IMR-90 (cell line): ENCODE measurements at regions not wholly inside any gene's neighbourhood (a gene's known extent, or its start where the extent isn't known, plus 50 kb on each side); places are given as distances from the start of the nearest gene placed in this dataset.

Experiments
- ATAC-seq: fragments of 200-7000 bp; cut with Tn5 transposase; 2 replicates; pipeline ENCODE4 v1.9.1; 2020; ENCODE audit warnings: low read depth, mild to moderate bottlenecking, moderate library complexity
- BruUV-seq: library from RNA; stranded (reverse); fragments of 400-500 nt; replicated peaks from 2 replicates; lab custom pipeline; 2021; lab: Mats Ljungman, UMichigan
- CTCF ChIA-PET: fragments of 300-600 bp; formaldehyde crosslinking; extraction: SDS; loops from one replicate; lab custom pipeline; 2021; ENCODE audit warnings: antibody characterized with exemption; lab: Yijun Ruan, JAX
- POLR2A ChIA-PET: fragments of 300-600 bp; sonication (Branson Sonifier 250); formaldehyde crosslinking; loops from one replicate; lab custom pipeline; 2022; ENCODE audit warnings: antibody characterized with exemption; ENCODE audit not compliant: unreplicated experiment; lab: Charles Lee
- DNase-seq: peaks from one replicate; pipeline ENCODE4 v3.0.0; 2013
- H2AFZ ChIP-seq: replicated peaks from 2 replicates; pipeline ENCODE3; 2013; ENCODE audit warnings: low read length, mild to moderate bottlenecking; ENCODE audit not compliant: poor library complexity
- H2AK5ac ChIP-seq: 2 replicates; pipeline ENCODE4 v1.6.1; 2013; ENCODE audit warnings: low read depth, low read length, inconsistent platforms
- H2AK9ac ChIP-seq: replicated peaks from 2 replicates; pipeline ENCODE3; 2013; ENCODE audit warnings: mild to moderate bottlenecking, low read depth, low read length, moderate library complexity; ENCODE audit not compliant: poor library complexity
- H2BK120ac ChIP-seq: 2 replicates; pipeline ENCODE4 v1.6.1; 2013; ENCODE audit warnings: low read depth, low read length, inconsistent platforms
- H2BK15ac ChIP-seq: 3 replicates; pipeline ENCODE4 v1.6.1; 2013; ENCODE audit warnings: low read depth, low read length, inconsistent platforms
- H2BK20ac ChIP-seq: 2 replicates; pipeline ENCODE4 v1.6.1; 2013; ENCODE audit warnings: low read depth, mild to moderate bottlenecking, inconsistent platforms, low read length, moderate library complexity
- H2BK5ac ChIP-seq: 2 replicates; pipeline ENCODE4 v1.6.1; 2013; ENCODE audit warnings: mild to moderate bottlenecking, low read depth, low read length, inconsistent platforms; ENCODE audit not compliant: poor library complexity, severe bottlenecking
- H3K14ac ChIP-seq: replicated peaks from 2 replicates; pipeline ENCODE4 v1.6.1; 2013; ENCODE audit warnings: low read depth, low read length, inconsistent platforms
- H3K18ac ChIP-seq: 2 replicates; pipeline ENCODE4 v1.6.1; 2013; ENCODE audit warnings: low read depth, low read length, control low read depth
- H3K23ac ChIP-seq: 2 replicates; pipeline ENCODE4 v1.6.1; 2013; ENCODE audit warnings: low read depth, low read length, inconsistent platforms
- H3K27ac ChIP-seq: 2 replicates; pipeline ENCODE4 v1.5.1; 2013; ENCODE audit warnings: mild to moderate bottlenecking, control low read depth, low read length; ENCODE audit not compliant: insufficient read depth
- H3K27me3 ChIP-seq: 2 replicates; pipeline ENCODE4 v1.6.1; 2013; ENCODE audit warnings: low read length; ENCODE audit not compliant: control insufficient read depth, insufficient read depth
- H3K36me3 ChIP-seq: 2 replicates; pipeline ENCODE4 v1.6.1; 2013; ENCODE audit warnings: low read length, mixed read lengths; ENCODE audit not compliant: control insufficient read depth, insufficient read depth
- H3K4ac ChIP-seq: 2 replicates; pipeline ENCODE4 v1.6.1; 2013; ENCODE audit warnings: low read depth, low read length, inconsistent platforms
- H3K4me1 ChIP-seq: 2 replicates; pipeline ENCODE4 v1.6.1; 2013; ENCODE audit warnings: low read length, mixed read lengths; ENCODE audit not compliant: control insufficient read depth, insufficient read depth
- H3K4me2 ChIP-seq: 2 replicates; pipeline ENCODE4 v1.6.1; 2013; ENCODE audit warnings: low read depth, mild to moderate bottlenecking, control low read depth, low read length, moderate library complexity
- H3K4me3 ChIP-seq: 2 replicates; pipeline ENCODE4 v1.5.1; 2013; ENCODE audit warnings: low read depth, mild to moderate bottlenecking, control low read depth, low read length, moderate library complexity; ENCODE audit not compliant: insufficient read depth
- H3K56ac ChIP-seq: 2 replicates; pipeline ENCODE4 v1.6.1; 2013; ENCODE audit warnings: low read length, inconsistent platforms; ENCODE audit not compliant: insufficient read depth; ENCODE audit errors: extremely low read depth
- H3K79me1 ChIP-seq, 2 experiments: 2 replicates each; pipeline ENCODE4 v1.6.1; 2013; ENCODE audit warnings: low read length in 2 of 2, inconsistent platforms in 1 of 2, low read depth in 1 of 2
- H3K9ac ChIP-seq: 2 replicates; pipeline ENCODE4 v1.6.1; 2013; ENCODE audit warnings: low read depth, low read length, control low read depth
- H3K9me1 ChIP-seq: 2 replicates; pipeline ENCODE4 v1.6.1; 2013; ENCODE audit warnings: low read length, inconsistent platforms; ENCODE audit not compliant: insufficient read depth
- H3K9me3 ChIP-seq: 2 replicates; pipeline ENCODE4 v1.6.1; 2013; ENCODE audit warnings: low read length; ENCODE audit not compliant: control insufficient read depth, insufficient read depth
- H4K20me1 ChIP-seq: 2 replicates; pipeline ENCODE4 v1.6.1; 2013; ENCODE audit warnings: low read length, inconsistent platforms; ENCODE audit not compliant: insufficient read depth
- H4K5ac ChIP-seq: 2 replicates; pipeline ENCODE4 v1.6.1; 2013; ENCODE audit warnings: mild to moderate bottlenecking, low read depth, low read length, control low read depth
- H4K8ac ChIP-seq, 2 experiments: 2 replicates each; pipeline ENCODE4 v1.6.1; 2013; ENCODE audit warnings: low read depth in 2 of 2, low read length in 2 of 2, control low read depth in 1 of 2, inconsistent platforms in 1 of 2
- H4K91ac ChIP-seq: 2 replicates; pipeline ENCODE4 v1.6.1; 2013; ENCODE audit warnings: low read depth, low read length, inconsistent platforms; ENCODE audit not compliant: insufficient read depth
- RAD21 ChIP-seq: IDR thresholded peaks from 2 replicates; pipeline ENCODE4 v1.6.1; 2012; ENCODE audit warnings: low read length, improper control_type of control experiment
- WGBS, 2 experiments: methylation state at CpG; one replicate each; pipeline versions ENCODE4 v1.1.5 to v1.1.7; 2013; ENCODE audit warnings: missing lambda C conversion rate in 2 of 2; ENCODE audit not compliant: insufficient read length in 1 of 2; ENCODE audit errors: extremely low coverage in 2 of 2; 5-methylcytosine and 5-hydroxymethylcytosine counted together
- dilution Hi-C: fragments of 300-500 bp; cut with HindIII; formaldehyde crosslinking; loops from one replicate; pipeline ENCODE4 v1.14.3; 2018; ENCODE audit warnings: low sequenced_read_pairs; ENCODE audit not compliant: unreplicated experiment
- in situ Hi-C: fragments of 300-500 bp; cut with MboI; formaldehyde crosslinking; loops from 3 replicates; pipeline ENCODE4 v1.14.3; 2019; ENCODE audit warnings: low sequenced_read_pairs, inconsistent platforms, mixed read lengths
- intact Hi-C: fragments of 100-400 bp; cut with micrococcal nuclease; formaldehyde crosslinking; loops from 2 replicates; pipeline ENCODE4 v1.10.0; 2022
- TF ChIP-seq, protein P1 (sequence below): fragments of 150-350 bp; IDR thresholded peaks from 2 replicates; pipeline ENCODE4 v1.6.1; 2017; ENCODE audit warnings: mild to moderate bottlenecking, antibody characterized with exemption, low read length, low read depth
- TF ChIP-seq, protein P2 (sequence below): conservative IDR thresholded peaks from 2 replicates; pipeline ENCODE4 v1.5.1; 2012; ENCODE audit warnings: mild to moderate bottlenecking, low read depth, low read length, improper control_type of control experiment

DNA sequence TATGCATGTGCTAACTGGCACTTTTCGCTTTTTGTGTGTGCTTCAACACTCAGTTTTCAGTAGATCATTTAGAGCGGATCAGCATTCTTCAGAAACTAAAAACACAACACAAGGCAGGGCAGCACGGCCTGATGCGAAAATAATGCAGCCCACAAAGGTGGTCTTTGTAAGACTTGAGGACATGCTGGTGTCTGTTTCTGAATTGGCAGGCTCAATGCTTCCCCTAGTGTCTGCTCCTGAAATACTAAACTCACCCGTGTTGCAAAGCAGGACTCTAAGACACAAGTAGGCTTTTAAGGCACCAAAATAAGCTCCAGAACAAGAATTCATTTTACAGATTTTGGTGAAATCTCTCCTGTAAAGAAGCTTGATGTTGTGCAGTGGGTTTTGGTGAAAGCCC, 676.5 kb downstream of the TENT5A start:
- ATAC-seq (peak; percentile 35; the same call in 1 of the 2 replicates), DNase-seq (peak; percentile 12)
- Histone ChIP-seq H2BK5ac (no peak overlapping the region), H3K9ac (no peak overlapping the region), H2AFZ (peak overlapping the region; percentile 25), H3K27me3 (no peaks in the 10 kb centered on the region), H4K8ac (no peak overlapping the region), H3K9me1 (no peaks in the 10 kb centered on the region), H3K4ac (no peak overlapping the region), H4K5ac (no peak overlapping the region), H3K56ac (no peak overlapping the region), H3K9me3 (no peaks in the 10 kb centered on the region), H4K20me1 (no peaks in the 10 kb centered on the region), H3K27ac (no peak overlapping the region), H3K14ac (no peak overlapping the region), H3K23ac (no peak overlapping the region), H3K4me1 (no peaks in the 10 kb centered on the region), H3K36me3 (no peaks in the 10 kb centered on the region), H3K4me2 (no peak overlapping the region), H2AK5ac (no peak overlapping the region), H2BK120ac (no peak overlapping the region), H4K91ac (no peak overlapping the region), H2AK9ac (no peak overlapping the region), H2BK15ac (no peak overlapping the region), H3K79me1 (no peaks in the 10 kb centered on the region), H2BK20ac (no peak overlapping the region), H3K18ac (no peak overlapping the region), H3K4me3 (no peak overlapping the region)
- intact Hi-C loops (loop anchor here (5.0 kb wide), 2 partner anchors 469 to 864 kb away; no protein-coding TSS in a partner anchor), dilution Hi-C loops (no loop called here), in situ Hi-C loops (no loop called here)
- BruUV-seq, result no TSS peak
- TF ChIP-seq RAD21, result peak; percentile 32; the same call in 1 of the 2 replicates
- TF ChIP-seq, protein P1, sequence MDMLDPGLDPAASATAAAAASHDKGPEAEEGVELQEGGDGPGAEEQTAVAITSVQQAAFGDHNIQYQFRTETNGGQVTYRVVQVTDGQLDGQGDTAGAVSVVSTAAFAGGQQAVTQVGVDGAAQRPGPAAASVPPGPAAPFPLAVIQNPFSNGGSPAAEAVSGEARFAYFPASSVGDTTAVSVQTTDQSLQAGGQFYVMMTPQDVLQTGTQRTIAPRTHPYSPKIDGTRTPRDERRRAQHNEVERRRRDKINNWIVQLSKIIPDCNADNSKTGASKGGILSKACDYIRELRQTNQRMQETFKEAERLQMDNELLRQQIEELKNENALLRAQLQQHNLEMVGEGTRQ, result no peak
- TF ChIP-seq, protein P2, sequence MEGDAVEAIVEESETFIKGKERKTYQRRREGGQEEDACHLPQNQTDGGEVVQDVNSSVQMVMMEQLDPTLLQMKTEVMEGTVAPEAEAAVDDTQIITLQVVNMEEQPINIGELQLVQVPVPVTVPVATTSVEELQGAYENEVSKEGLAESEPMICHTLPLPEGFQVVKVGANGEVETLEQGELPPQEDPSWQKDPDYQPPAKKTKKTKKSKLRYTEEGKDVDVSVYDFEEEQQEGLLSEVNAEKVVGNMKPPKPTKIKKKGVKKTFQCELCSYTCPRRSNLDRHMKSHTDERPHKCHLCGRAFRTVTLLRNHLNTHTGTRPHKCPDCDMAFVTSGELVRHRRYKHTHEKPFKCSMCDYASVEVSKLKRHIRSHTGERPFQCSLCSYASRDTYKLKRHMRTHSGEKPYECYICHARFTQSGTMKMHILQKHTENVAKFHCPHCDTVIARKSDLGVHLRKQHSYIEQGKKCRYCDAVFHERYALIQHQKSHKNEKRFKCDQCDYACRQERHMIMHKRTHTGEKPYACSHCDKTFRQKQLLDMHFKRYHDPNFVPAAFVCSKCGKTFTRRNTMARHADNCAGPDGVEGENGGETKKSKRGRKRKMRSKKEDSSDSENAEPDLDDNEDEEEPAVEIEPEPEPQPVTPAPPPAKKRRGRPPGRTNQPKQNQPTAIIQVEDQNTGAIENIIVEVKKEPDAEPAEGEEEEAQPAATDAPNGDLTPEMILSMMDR, result peak; percentile 39
- POLR2A ChIA-PET, result no interaction called here
- no CpG with 5 or more reads among the region's 5 CpGs for WGBS, 2 experiments
- CTCF ChIA-PET, result interaction anchor here (0.6 to 1.4 kb wide), 7 partner anchors 10 to 846 kb away, joined by 3 to 4 read pairs (median 3); no protein-coding TSS in a partner anchor
